AG08395 (cell line): ENCODE measurements at regions not wholly inside any gene's neighbourhood (a gene's known extent, or its start where the extent isn't known, plus 50 kb on each side); places are given as distances from the start of the nearest gene placed in this dataset.
"Not testable (repeated sequence)": the region's sequence is repeated elsewhere in the genome, so short reads cannot be mapped to it uniquely, and the experiment has no call there.

ENCODE experiments used
- DNase-seq: peaks from one replicate; pipeline ENCODE4 v3.0.0; 2012; ENCODE audit warnings: mixed read lengths, low spot score

GRCh38 chr9:78916884-78917283, 620.0 kb downstream of the PSAT1 start:
- DNase-seq, result not testable (repeated sequence)

DNA sequence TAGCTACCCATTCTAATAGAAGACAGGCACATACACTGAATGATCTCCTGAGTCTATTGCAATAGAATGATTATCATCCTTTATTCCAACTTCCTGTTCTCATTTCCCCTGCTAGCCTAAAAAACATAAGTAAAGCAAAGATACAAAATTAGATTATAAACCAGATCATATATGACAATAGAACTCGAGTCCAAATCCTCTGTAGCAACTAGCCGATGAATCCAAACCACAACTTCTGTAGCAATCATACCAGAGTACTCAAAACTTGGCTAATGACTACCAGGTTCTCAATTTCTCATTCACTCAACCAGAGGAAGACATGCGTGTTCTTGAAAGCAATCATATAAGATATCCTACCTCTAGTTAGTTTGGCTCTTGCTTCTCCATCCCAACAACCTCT, 622.1 kb downstream of the PSAT1 start:
- DNase-seq, result peak; percentile 12

DNA sequence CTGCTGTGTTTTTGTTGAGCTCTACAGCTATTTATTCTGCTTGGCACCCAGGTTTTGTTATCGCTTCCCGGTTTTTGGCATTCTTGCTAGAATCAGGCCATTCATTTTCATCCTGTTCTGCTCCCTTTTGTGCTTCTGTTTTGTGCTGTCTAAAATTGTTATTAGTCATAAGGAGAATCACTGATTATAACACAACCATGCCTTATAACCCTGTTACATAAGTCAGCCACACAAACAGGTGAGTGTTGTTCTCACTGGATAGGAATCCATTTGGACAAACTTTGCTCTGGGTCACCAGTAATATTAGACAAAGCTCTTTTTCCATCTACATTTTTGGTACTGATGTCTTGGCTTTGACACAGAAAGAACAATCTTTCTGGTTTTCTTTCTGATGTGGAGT, 622.8 kb downstream of the PSAT1 start:
- DNase-seq, result no peak

DNA sequence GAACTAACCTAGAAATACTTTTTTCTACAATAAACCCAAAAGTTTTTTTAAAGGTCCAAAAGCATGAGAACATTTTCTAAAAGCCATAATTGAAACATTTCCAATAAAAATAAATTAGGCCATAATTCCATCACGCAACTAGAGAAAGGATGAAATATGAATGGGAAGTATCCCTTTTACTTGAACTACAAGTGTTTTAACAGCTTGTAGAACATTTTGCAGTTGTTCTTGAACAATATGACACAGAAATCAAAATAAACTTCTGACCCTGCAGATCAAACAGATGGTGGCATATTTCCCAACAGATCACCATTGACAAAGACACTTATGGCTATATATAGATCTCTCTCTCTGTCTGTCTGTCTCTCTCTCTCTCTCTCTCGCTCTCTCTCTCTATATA, 624.4 kb downstream of the PSAT1 start:
- DNase-seq, result no peak

GRCh38 chr9:78923966-78924659, 627.2 kb downstream of the PSAT1 start:
- DNase-seq, result no peak

GRCh38 chr9:78927099-78927940, 630.4 kb downstream of the PSAT1 start:
- no peak for DNase-seq

DNA sequence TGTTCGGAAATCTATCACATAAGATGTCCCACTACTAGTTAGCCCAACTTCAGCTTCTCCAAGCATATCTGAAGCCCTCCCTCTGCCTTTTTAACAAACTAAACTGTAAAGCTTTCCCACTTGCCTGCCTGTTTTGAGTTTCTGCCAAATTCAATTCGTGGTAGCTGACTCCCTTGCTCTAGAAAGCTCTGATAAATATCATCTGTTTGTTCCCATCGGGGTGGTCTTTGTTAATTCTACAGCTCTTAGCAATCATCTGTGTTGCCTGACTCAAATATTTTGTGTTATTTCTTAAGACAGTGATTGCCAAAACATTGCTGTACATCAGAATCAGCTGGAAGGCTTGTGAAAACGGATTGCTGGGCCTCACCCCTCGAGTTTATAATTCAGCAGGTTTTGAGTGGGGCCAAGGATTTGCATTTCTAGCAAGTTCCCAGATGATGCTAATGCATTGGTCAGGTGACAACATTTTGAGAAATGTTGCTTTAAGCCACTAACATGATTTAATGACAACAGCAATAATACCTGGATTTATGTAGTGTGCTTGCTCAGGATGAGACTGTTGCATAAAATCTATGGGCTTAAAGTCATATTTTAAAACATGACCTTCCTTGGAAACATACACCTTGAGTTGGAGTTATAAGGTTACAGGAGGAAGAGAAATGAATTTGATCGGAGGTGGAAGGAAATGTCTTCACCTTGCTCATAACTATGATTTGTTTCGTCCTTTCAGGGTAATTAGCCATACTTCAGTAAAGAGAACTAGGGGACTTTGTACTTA, 631.9 kb downstream of the PSAT1 start:
- DNase-seq, result no peak

DNA sequence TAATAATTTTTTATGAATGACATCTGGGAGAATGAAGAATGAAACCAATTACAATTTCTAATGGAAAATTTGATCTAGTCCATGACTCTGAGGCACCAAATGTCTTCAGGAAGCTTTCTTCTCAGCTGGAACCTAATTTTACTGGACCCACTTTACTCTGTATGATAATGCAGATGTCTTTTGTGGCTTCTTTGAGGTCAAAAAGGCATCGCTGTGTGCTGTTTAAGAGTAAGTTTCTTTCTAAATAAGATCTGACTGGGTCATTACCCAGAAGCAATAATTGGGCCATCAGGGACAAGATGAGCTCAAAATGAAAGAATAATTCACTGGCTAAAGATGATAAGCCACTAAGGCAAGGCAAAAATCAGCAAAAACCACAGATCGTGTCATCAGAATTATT, 633.4 kb downstream of the PSAT1 start:
- no peak for DNase-seq

GRCh38 chr9:78932849-78933627, 636.1 kb downstream of the PSAT1 start:
- DNase-seq, result peak; percentile 40

- no peak for DNase-seq
Measured at GRCh38 chr9:78934880-78935279, 636.9 kb upstream of the TLE4 start.

DNA sequence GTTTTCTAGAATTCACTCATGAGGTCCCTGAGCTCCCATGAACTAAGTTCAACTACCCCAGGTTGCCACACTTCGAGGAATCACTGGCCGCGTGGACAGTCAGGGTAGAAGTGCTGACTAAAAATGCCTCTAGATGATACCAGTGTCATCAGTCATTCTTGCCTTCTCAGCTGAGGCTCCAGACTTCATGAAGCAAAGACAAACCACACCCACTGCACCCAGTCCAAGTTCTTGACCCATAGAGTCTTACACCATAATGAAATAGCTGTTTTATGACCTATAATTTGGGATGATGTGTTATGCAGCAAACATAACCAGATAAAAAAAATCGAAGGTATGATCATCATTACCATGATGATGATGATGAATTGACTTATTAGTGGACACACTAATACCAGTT, 632.9 kb upstream of the TLE4 start:
- peak; percentile 6 for DNase-seq

- no peak for DNase-seq
Measured at GRCh38 chr9:78939311-78940065, 632.3 kb upstream of the TLE4 start.

- peak; percentile 26 for DNase-seq
Measured at GRCh38 chr9:78940121-78940855, 631.5 kb upstream of the TLE4 start.

GRCh38 chr9:78954286-78954685, 617.5 kb upstream of the TLE4 start:
- peak; percentile 6 for DNase-seq

DNA sequence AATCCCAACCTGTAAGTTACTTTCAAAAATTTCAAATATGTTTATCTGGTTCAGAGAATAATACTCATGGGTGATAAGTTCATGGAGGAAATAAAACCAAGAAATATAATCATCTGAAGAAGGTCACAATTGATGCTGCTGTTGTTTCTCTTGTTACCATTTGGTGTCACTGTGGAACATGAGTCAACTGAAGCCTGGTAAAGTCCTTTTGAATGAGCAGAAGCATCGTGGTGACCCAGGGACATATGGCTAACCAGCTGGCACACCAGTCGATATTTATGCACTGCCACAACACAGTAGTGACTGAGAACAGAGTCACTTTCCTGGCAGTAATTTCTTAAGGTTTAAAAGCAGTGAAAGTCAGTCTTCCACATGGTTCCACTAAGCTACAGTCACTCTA, 612.9 kb upstream of the TLE4 start:
- DNase-seq, result no peak

DNA sequence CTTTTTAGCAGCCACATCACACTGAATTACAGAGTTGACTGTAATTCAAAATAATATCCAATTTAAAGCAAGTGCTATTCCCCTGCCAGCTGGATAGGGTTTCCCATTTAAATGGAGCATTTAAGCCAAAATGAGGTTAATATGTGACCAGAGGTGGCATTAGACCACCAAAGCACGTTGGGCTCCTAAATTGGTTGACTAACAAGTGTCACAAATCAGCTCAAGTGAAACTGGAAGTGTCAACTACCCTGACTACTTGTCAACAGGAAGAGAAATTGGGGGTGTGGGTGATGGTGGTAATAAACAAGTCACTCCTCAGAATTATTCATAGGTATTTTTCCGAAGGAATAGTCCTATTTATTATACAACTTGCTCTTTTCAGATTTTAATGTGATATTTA, 609.6 kb upstream of the TLE4 start:
- no peak for DNase-seq

DNA sequence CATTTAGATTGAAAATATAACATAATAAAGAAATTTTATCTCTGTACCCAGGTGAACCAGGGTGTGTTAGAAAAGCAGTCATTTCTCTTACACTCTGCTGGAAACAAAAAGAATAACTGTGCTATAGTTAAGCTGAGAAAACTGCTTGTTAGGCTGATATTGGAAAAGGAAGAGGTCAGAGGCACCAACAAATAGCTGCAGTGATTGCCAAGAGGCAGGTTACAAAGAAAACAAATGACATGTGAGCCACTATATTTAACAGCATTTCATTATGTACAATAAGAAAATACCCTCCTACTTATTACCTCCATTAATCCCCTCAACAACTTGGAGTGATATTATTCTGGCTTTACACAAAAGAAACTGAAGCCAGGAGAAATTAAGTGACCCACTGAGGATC, 607.9 kb upstream of the TLE4 start:
- DNase-seq, result no peak

- peak; percentile 20 for DNase-seq
Measured at GRCh38 chr9:78967596-78968217, 604.1 kb upstream of the TLE4 start.

GRCh38 chr9:78970375-78970774, 601.4 kb upstream of the TLE4 start:
- no peak for DNase-seq

GRCh38 chr9:78971540-78971939, 600.2 kb upstream of the TLE4 start:
- DNase-seq, result no peak
